AG10803 (cell line): ENCODE measurements at regions not wholly inside any gene's neighbourhood (a gene's known extent, or its start where the extent isn't known, plus 50 kb on each side); places are given as distances from the start of the nearest gene placed in this dataset.
"Not testable (repeated sequence)": the region's sequence is repeated elsewhere in the genome, so short reads cannot be mapped to it uniquely, and the experiment has no call there.

Experiments used
- DNase-seq: peaks from one replicate; pipeline ENCODE4 v3.0.0; 2010; ENCODE audit warnings: low read depth
- H3K4me3 ChIP-seq: 2 replicates; pipeline ENCODE4 v1.5.1; 2011; ENCODE audit warnings: mild to moderate bottlenecking, low read length, control low read depth
- TF ChIP-seq, protein P1 (sequence below): conservative IDR thresholded peaks from 2 replicates; pipeline ENCODE4 v1.5.1; 2011; ENCODE audit warnings: mild to moderate bottlenecking, low read length, control low read depth, inconsistent platforms

GRCh38 chr13:91050970-91051369 is 296.5 kb upstream of the MIR17HG start:
- TF ChIP-seq, protein P1, sequence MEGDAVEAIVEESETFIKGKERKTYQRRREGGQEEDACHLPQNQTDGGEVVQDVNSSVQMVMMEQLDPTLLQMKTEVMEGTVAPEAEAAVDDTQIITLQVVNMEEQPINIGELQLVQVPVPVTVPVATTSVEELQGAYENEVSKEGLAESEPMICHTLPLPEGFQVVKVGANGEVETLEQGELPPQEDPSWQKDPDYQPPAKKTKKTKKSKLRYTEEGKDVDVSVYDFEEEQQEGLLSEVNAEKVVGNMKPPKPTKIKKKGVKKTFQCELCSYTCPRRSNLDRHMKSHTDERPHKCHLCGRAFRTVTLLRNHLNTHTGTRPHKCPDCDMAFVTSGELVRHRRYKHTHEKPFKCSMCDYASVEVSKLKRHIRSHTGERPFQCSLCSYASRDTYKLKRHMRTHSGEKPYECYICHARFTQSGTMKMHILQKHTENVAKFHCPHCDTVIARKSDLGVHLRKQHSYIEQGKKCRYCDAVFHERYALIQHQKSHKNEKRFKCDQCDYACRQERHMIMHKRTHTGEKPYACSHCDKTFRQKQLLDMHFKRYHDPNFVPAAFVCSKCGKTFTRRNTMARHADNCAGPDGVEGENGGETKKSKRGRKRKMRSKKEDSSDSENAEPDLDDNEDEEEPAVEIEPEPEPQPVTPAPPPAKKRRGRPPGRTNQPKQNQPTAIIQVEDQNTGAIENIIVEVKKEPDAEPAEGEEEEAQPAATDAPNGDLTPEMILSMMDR = no peak
- no peak for DNase-seq
- H3K4me3 ChIP-seq = no peak overlapping the region

- DNase-seq = no peak
- TF ChIP-seq, protein P1 = no peak
These were observed 294.6 kb upstream of the MIR17HG start for GRCh38 chr13:91052876-91053275.

GRCh38 chr13:91053318-91054065 is 294.0 kb upstream of the MIR17HG start:
- TF ChIP-seq, protein P1 = no peak
- DNase-seq = no peak
- H3K4me3 ChIP-seq = no peak overlapping the region

More at GRCh38 chr13:91052876-91053275, 294.6 kb upstream of the MIR17HG start:
- H3K4me3 ChIP-seq = no peak overlapping the region

- no peak overlapping the region for H3K4me3 ChIP-seq
- TF ChIP-seq, protein P1 = no peak
- no peak for DNase-seq
These were observed 292.6 kb upstream of the MIR17HG start for GRCh38 chr13:91054902-91055301.

- no peak for DNase-seq
- no peak overlapping the region for H3K4me3 ChIP-seq
- TF ChIP-seq, protein P1 = no peak
These were observed 290.7 kb upstream of the MIR17HG start for GRCh38 chr13:91056746-91057145.

DNA sequence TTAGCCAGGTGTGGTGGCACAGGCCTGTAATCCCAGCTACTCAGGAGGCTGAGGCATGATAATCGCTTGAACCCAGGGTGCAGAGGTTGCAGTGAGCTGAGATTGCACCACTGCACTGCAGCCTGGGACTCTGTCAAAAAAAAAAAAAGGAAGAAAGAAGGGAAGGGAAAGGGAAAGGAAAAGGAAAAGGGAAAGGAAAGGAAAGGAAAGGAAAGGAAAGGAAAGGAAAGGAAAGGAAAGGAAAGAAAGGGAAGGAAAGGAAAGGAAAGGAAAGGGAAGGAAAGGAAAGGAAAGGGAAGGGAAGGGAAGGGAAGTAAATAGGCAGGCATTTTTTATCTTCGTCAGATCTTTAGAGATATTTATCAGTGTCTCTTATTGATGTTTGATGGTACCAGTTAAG is 290.0 kb upstream of the MIR17HG start:
- not testable (repeated sequence) for H3K4me3 ChIP-seq, DNase-seq

- H3K4me3 ChIP-seq = no peak overlapping the region
- no peak for DNase-seq
- TF ChIP-seq, protein P1 = no peak
These were observed 289.4 kb upstream of the MIR17HG start for GRCh38 chr13:91058066-91058465.

DNA sequence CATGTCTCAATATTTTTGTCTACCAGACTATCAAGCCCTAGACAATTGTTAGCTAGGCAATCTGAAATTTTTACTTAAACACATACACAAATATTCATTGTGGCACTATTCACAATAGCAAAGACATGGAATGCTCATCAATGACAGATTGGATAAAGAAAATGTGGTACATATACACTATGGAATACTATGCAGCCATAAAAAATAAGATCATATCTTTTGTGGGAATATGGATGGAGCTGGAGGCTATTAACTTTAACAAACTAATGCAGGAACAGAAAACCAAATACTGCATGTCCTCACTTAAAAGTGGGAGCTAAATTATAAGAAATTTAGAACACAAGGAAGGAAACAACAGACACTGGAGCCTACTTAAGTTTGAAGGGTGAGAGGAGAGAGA is 288.6 kb upstream of the MIR17HG start:
- no peak overlapping the region for H3K4me3 ChIP-seq
- TF ChIP-seq, protein P1 = no peak
- no peak for DNase-seq
